Testis (tissue), 2 donors: ENCODE measurements at regions not wholly inside any gene's neighbourhood (a gene's known extent, or its start where the extent isn't known, plus 50 kb on each side); places are given as distances from the start of the nearest gene placed in this dataset.

Experiments
- DNase-seq: peaks from one replicate; pipeline ENCODE4 v3.0.0-alpha.2; 2019
- H3K27ac ChIP-seq, 2 donors: fragments of 200-600 bp; sonication (generic); one replicate each; pipeline ENCODE4 v1.5.1; 2019
- H3K27me3 ChIP-seq: fragments of 200-600 bp; sonication (generic); one replicate; pipeline ENCODE4 v1.5.1; 2019
- H3K36me3 ChIP-seq: fragments of 200-600 bp; sonication (generic); one replicate; pipeline ENCODE4 v1.5.1; 2017; ENCODE audit warnings: low read depth; ENCODE audit errors: missing control alignments
- H3K4me1 ChIP-seq: fragments of 200-600 bp; sonication (generic); one replicate; pipeline ENCODE4 v1.5.1; 2019
- H3K4me3 ChIP-seq, 2 donors: fragments of 200-600 bp; sonication (generic); one replicate each; pipeline ENCODE4 v1.5.1; 2017 to 2019
- H3K9me3 ChIP-seq: fragments of 200-600 bp; sonication (generic); one replicate; pipeline ENCODE4 v1.5.1; 2017
- CTCF ChIP-seq, 3 experiments: fragments of 450-650 bp in 2 of 3; fragments of 200-600 bp in 1 of 3; sonication (generic) in 1 of 3; IDR thresholded peaks; one replicate each; pipeline ENCODE4 v1.5.1; 2016 to 2019; ENCODE audit warnings: antibody characterized with exemption in 3 of 3, mild to moderate bottlenecking in 2 of 3, moderate library complexity in 1 of 3
- POLR2A ChIP-seq: fragments of 450-650 bp; IDR thresholded peaks from one replicate; pipeline ENCODE4 v1.6.1; 2017; ENCODE audit warnings: antibody characterized with exemption, mild to moderate bottlenecking, moderate library complexity
- WGBS, 2 donors: methylation state at CpG; one replicate each; pipeline ENCODE4 v1.1.5; 2018; 5-methylcytosine and 5-hydroxymethylcytosine counted together
- intact Hi-C: fragments of 100-400 bp; cut with DNase I; formaldehyde crosslinking; loops from one replicate; pipeline ENCODE4 v1.15.1; 2023; ENCODE audit warnings: low total_unique reads

- H3K27me3 ChIP-seq, result no peaks in the 10 kb centered on the region
- DNase-seq, result no peak
- no peak for TF ChIP-seq POLR2A
- no peak for TF ChIP-seq CTCF (IDR thresholded peaks at IDR 0.05)
- no peak overlapping the region for H3K4me3 ChIP-seq
- WGBS, 2 donors, result 83 to 90% methylated on average over 1 of the region's 1 CpG
- H3K36me3 ChIP-seq, result no peaks in the 10 kb centered on the region
- intact Hi-C loops, result no loop called here
- H3K9me3 ChIP-seq, result no peaks in the 10 kb centered on the region
- H3K27ac ChIP-seq, result no peak overlapping the region
- H3K4me1 ChIP-seq, result no peaks in the 10 kb centered on the region
These were observed 121.5 kb upstream of the LUZP2 start for GRCh38 chr11:24375351-24375750.

- DNase-seq, result no peak
These were observed 120.9 kb upstream of the LUZP2 start for GRCh38 chr11:24375931-24376330.

GRCh38 chr11:24383137-24383536, 113.7 kb upstream of the LUZP2 start:
- Histone ChIP-seq H3K27me3 (no peaks in the 10 kb centered on the region), H3K36me3 (no peaks in the 10 kb centered on the region), H3K27ac (no peak overlapping the region), H3K4me3 (no peak overlapping the region), H3K9me3 (no peaks in the 10 kb centered on the region), H3K4me1 (no peaks in the 10 kb centered on the region)
- 84 to 94% methylated on average over 2 of the region's 2 CpGs for WGBS, 2 donors
- DNase-seq, result no peak
- TF ChIP-seq POLR2A, result no peak
- TF ChIP-seq CTCF (IDR thresholded peaks at IDR 0.05), result no peak
- intact Hi-C loops, result no loop called here

More at GRCh38 chr11:24375931-24376330, 120.9 kb upstream of the LUZP2 start:
- TF ChIP-seq CTCF (IDR thresholded peaks at IDR 0.05), result no peak
- no peak for TF ChIP-seq POLR2A
- no peaks in the 10 kb centered on the region for H3K36me3 ChIP-seq
- H3K27me3 ChIP-seq, result no peaks in the 10 kb centered on the region
- intact Hi-C loops, result no loop called here
- no peak overlapping the region for H3K27ac ChIP-seq
- no peaks in the 10 kb centered on the region for H3K4me1 ChIP-seq
- 75 to 76% methylated on average over 3 of the region's 3 CpGs for WGBS, 2 donors
- H3K4me3 ChIP-seq, result no peak overlapping the region
- H3K9me3 ChIP-seq, result no peaks in the 10 kb centered on the region

- TF ChIP-seq CTCF (IDR thresholded peaks at IDR 0.05), result no peak
- no peak for TF ChIP-seq POLR2A
- H3K4me3 ChIP-seq, result no peak overlapping the region
- no peaks in the 10 kb centered on the region for H3K9me3 ChIP-seq
- no peak for DNase-seq
- no peaks in the 10 kb centered on the region for H3K27me3 ChIP-seq
- WGBS, 2 donors, result 64 to 76% methylated on average over 3 of the region's 3 CpGs
- no peaks in the 10 kb centered on the region for H3K4me1 ChIP-seq
- intact Hi-C loops, result no loop called here
- no peaks in the 10 kb centered on the region for H3K36me3 ChIP-seq
- no peak overlapping the region for H3K27ac ChIP-seq
These were observed 112.6 kb upstream of the LUZP2 start for GRCh38 chr11:24384240-24384639.

- H3K4me1 ChIP-seq, result no peaks in the 10 kb centered on the region
- no peaks in the 10 kb centered on the region for H3K9me3 ChIP-seq
- TF ChIP-seq POLR2A, result no peak
- no peak for TF ChIP-seq CTCF (IDR thresholded peaks at IDR 0.05)
- intact Hi-C loops, result no loop called here
- no peak overlapping the region for H3K4me3 ChIP-seq
- DNase-seq, result no peak
- H3K27ac ChIP-seq, result no peak overlapping the region
- WGBS, 2 donors, result 69 to 72% methylated on average over 6 of the region's 6 CpGs
- H3K36me3 ChIP-seq, result no peaks in the 10 kb centered on the region
- H3K27me3 ChIP-seq, result no peaks in the 10 kb centered on the region
These were observed 110.1 kb upstream of the LUZP2 start for GRCh38 chr11:24386546-24387397.
